Stimulated activated memory B cell treated with anti-CD40 and anti-IgM and Interleukin-4, amounts not matched to agents 10 μg/mL and 1 μg/mL and 100 μg/mL, for 72 hours (primary cell): ENCODE measurements at regions not wholly inside any gene's neighbourhood (a gene's known extent, or its start where the extent isn't known, plus 50 kb on each side); places are given as distances from the start of the nearest gene placed in this dataset.

Experiments
- ATAC-seq: fragments of 150-1000 bp; cut with Tn5 transposase; 2 replicates; pipeline ENCODE4 v1.10.0; 2021
- H3K27ac Mint-ChIP-seq: one replicate; pipeline ENCODE4 v1.8.0; 2022; ENCODE audit warnings: mild to moderate bottlenecking, mixed read lengths
- H3K27me3 Mint-ChIP-seq: one replicate; pipeline ENCODE4 v1.8.0; 2022; ENCODE audit warnings: mixed read lengths
- H3K36me3 Mint-ChIP-seq: one replicate; pipeline ENCODE4 v1.8.0; 2022; ENCODE audit warnings: mixed read lengths
- H3K4me1 Mint-ChIP-seq: one replicate; pipeline ENCODE4 v1.8.0; 2022; ENCODE audit warnings: mixed read lengths
- H3K4me3 Mint-ChIP-seq: one replicate; pipeline ENCODE4 v1.8.0; 2022; ENCODE audit warnings: mild to moderate bottlenecking, moderate library complexity, mixed read lengths
- H3K9me3 Mint-ChIP-seq: one replicate; pipeline ENCODE4 v1.8.0; 2022; ENCODE audit warnings: mixed read lengths

DNA sequence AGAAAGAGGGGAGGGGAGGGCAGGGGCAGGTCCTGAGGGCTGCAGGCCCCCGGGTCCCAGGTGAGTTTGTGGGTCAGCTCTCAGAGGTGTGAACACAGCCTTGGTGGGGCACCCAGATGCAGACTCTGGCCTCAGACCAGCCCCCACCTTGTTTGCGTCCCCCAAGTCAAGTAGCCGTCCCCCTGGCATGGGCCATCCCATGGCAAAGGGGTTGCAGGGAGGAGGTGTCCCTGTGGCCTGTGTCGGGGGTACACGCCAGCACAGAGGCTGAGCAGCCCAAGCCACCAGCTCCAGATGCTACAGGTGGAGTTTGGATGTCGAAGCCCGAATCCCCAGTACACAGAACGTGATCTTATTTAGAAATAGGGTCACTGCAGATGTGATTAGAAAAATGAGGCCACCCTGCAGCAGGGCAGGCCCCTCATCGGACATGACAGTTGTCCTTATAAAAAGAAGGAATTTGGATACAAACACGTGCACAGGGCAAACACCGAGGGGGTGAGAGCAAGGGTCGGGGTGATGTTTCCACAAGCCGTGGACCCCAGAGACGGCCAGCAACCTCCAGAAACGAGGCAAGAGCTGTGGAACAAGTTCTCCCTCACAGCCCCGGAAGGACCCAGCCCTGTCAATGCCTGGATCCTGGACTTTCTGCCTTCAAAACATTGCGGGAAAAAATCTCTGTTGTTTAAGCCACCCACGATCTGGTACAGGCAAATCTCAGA, 141.2 kb upstream of the C14orf180 start:
- no peaks in the 10 kb centered on the region for H3K4me1 Mint-ChIP-seq
- peaks cover 41% of the 10 kb centered on the region for H3K27me3 Mint-ChIP-seq
- H3K4me3 Mint-ChIP-seq: no peak overlapping the region
- H3K36me3 Mint-ChIP-seq: no peaks in the 10 kb centered on the region
- no peaks in the 10 kb centered on the region for H3K9me3 Mint-ChIP-seq
- no peak overlapping the region for H3K27ac Mint-ChIP-seq
- no peak for ATAC-seq

DNA sequence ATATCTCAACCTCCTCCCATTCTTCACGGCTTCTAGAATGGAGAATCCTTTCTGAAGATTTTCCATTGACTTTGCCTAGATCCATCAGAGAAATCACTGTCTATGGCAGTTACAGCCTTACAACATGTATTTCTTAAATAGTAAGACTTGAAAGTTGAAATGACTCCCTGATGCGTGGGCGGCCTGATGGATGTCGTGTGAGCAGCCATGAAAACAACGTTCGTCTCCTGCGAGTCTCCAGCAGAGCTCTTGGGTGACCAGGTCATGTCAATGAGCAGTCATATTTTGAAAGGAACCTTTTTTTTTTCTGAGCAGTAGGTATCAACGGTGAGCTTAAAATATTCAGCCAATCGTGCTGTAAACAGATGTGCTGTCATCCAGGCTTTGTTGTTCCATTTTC, 139.9 kb upstream of the C14orf180 start:
- Mint-ChIP-seq H3K36me3 (no peaks in the 10 kb centered on the region), H3K4me3 (no peak overlapping the region), H3K9me3 (peaks cover 7% of the 10 kb centered on the region), H3K27ac (no peak overlapping the region), H3K4me1 (no peaks in the 10 kb centered on the region), H3K27me3 (peaks cover 34% of the 10 kb centered on the region)
- no peak for ATAC-seq

DNA sequence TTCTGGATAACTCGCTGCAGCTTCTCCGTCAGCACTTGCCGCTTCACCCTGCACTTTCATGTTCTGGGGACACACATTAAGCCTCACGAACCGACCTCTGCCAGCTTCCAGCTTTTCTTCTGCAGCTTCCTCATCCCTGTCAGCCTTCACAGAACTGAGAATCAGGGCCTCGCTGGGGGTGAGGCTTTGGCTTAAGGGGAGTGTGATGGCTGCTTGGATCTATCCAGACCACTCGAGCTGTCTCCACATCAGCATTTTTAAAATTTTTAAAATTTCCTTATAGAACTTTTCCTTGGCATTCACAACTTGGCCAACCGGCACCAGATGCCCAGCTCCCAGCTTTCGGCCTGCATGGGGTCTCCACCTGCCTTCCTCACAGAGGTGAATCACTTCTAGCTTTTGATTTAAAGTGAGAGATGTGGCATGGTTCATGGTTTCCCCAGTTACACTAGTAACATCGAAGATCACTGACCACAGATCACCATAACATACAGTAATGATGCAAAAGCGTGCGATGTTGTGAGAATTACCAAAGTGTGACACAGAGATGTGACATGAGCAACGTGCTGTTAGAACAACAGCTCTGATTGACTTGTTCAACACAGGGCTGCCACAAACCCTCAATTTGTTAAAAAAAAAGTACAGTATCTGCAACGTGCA, 139.1 kb upstream of the C14orf180 start:
- Mint-ChIP-seq H3K9me3 (peaks cover 7% of the 10 kb centered on the region), H3K36me3 (no peaks in the 10 kb centered on the region), H3K4me1 (no peaks in the 10 kb centered on the region), H3K27me3 (peaks cover 30% of the 10 kb centered on the region), H3K4me3 (no peak overlapping the region), H3K27ac (no peak overlapping the region)
- ATAC-seq: no peak

DNA sequence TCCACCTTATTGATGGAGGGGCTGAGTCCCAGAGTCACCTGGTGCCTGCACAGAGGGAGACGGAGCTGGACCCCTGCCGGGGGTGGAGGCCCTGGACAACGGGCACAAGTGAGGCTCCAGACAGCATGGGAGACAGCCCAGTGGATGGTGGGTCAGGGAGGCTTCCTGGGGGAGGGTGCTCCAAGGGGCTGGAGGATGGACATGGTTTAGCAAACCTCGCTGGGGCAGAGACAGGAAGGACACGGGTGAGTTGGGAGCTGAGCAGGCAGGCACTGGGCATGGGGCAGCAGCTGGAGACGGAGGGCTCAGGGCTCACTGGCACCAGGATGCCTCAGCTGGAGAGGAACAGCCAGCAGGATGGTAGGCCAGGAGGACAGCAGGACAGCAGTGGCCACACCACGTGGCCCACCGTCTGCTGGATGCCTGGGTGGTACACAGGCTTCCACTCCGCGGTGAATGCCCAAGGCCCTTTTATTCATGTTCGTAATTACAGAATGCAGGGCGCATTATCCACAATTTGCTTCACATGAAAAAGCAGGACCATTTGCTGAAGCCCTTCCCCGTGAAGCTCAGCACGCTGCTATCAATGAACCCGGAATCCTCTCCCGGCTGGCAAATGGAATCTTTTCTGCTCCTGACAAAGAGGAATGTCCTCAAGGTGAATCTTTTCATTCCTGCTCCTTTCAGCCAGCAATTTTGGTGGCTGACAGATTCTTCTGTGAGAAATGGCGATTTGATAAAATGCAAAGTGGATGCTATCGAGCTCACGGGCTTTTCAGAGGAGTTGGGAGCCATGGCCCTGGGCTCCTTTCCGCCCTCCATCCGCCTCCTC, 138.1 kb upstream of the C14orf180 start:
- ATAC-seq: no peak
- Mint-ChIP-seq H3K36me3 (no peaks in the 10 kb centered on the region), H3K4me3 (no peak overlapping the region), H3K9me3 (peaks cover 7% of the 10 kb centered on the region), H3K27ac (no peak overlapping the region), H3K27me3 (peaks cover 26% of the 10 kb centered on the region), H3K4me1 (no peaks in the 10 kb centered on the region)

DNA sequence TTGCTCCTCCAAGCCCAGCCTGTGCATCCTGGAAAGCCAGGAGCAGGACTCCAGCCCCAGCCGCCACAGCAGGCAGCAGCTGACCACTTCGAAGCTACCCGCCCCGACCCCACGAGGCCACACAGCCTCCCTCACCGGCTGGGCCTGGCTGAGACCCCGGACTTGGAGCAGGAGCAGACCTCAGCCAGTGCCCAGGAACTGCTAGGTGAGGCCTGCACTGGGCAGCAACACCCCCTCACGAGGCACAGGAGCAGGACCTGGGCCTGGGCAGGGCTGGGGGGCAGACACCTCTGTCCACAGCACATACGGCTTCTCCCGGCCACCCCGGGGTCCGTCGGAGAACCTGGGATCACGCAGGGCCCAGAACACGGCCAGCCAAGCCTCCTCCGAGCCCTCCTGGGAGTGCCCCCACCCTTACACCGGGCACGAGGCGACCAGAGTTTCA, 137.4 kb upstream of the C14orf180 start:
- ATAC-seq: no peak
- H3K4me3 Mint-ChIP-seq: no peak overlapping the region
- peaks cover 7% of the 10 kb centered on the region for H3K9me3 Mint-ChIP-seq
- H3K36me3 Mint-ChIP-seq: no peaks in the 10 kb centered on the region
- no peak overlapping the region for H3K27ac Mint-ChIP-seq
- H3K4me1 Mint-ChIP-seq: no peaks in the 10 kb centered on the region
- H3K27me3 Mint-ChIP-seq: peaks cover 26% of the 10 kb centered on the region

DNA sequence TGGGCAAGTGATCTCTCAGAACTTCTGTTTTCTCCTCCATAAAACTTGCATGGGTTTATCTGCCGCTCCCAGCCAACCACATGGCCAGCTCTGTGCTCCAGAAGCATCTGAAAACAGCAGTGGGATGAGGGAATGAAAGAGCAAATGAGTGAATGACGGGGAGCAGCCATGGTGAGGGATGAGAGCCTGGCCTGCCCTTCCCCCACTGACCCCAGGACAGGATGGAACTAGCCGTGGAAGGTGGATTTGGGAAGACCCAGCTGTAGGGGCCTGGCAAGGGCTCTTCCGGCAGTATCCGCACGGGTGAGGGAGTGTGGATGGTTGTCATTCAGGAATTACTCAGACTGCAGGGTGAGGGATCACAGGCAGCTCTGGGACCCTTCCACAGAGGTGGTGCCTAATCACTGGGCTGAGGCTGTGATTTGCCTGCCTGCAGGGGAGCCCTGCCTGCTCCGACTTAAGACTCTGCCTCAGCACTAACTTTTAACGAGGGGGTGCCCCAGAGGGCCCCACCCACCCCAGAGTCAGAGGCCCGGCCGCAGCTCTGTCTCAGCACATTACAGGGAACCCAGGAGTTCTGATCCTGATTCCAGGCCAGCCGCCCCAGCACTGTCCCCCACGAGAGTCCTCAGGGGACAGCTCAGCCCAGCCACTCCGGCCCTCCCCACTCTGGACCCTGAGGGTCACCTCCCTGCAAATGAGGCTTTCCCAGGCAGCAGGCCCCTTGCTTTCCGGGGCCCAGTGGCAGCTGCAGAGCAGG, 136.8 kb upstream of the C14orf180 start:
- peaks cover 3% of the 10 kb centered on the region for H3K4me1 Mint-ChIP-seq
- H3K9me3 Mint-ChIP-seq: peaks cover 9% of the 10 kb centered on the region
- H3K36me3 Mint-ChIP-seq: no peaks in the 10 kb centered on the region
- H3K4me3 Mint-ChIP-seq: no peak overlapping the region
- H3K27ac Mint-ChIP-seq: no peak overlapping the region
- ATAC-seq: peak; percentile 24
- peaks cover 26% of the 10 kb centered on the region for H3K27me3 Mint-ChIP-seq

DNA sequence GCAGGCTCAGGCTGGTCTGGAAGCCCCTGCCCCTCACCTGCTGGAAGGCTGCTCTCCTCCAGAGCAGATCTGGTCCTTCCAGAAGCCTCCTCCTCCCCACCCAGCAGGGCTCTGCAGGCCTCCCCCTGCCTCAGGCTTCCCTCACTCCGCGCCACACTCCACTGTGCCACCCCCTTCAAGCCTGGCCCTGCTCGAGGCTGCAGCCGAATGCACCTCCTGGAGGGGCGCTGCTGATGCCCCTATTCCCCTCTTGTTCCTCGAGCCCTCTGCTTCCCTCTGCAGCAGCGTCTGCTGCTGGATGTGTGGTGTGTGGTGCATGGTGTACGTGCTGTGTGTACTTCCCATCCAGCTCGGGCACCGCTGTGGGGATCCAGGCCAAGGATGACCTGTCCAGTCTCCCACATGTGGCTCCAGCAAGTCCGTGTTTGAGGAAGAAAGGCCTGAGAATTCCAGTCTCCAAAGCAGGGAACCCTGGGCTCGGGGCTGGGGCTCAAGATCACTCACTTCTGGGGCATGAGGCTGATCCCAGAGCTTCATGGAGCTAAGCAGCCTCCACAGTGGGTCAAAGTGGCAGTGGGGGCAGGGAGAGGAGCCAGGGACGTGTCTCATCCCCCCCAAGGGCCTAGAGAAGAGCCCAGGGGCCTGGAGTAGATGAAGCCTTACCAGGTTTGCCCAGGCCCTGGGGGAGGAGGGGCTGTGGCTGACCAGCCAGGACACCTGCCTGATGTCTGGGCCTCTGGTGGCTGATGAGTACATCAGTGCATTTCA, 136.0 kb upstream of the C14orf180 start:
- Mint-ChIP-seq H3K27me3 (peaks cover 33% of the 10 kb centered on the region), H3K4me3 (no peak overlapping the region), H3K9me3 (peaks cover 14% of the 10 kb centered on the region), H3K27ac (no peak overlapping the region), H3K4me1 (peaks cover 5% of the 10 kb centered on the region), H3K36me3 (peaks cover 4% of the 10 kb centered on the region)
- peak; percentile 49 for ATAC-seq

DNA sequence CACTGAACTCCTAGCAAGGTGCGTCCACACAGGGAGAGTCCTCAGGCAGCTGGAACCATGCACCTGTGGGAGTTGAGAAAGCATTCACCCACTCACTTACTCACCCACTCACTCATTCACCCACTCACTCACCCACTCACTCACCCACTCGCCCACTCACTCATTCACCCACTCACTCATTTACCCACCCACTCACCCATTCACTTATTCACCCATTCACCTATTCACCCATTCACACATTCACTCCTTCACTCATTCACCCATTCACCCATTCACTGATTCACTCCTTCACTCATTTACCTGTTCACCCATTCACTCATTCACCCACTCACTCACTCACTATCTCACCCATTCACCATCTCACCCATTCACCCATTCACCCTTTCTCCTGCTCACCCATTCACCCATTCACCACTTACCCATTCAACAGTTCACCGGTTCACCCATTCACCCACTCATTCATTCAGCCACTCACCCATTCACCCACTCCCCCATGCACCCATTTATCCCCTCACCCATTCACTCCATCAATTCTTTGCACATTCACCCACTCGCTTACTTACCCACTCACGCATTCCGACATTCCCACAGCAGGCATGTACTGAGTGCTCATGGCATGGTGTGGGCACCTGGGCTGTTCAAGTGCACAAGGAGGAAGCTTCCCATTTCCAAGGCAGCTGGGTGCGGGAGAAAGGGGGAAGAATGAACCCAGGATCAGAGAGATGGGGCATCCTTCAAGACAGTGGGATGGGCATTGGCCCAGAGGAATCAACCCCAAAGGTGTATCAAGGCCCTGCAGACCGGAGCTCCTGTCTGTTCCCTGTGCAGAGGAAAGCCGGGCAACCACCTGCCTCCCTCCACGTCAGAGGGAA, 135.2 kb upstream of the C14orf180 start:
- ATAC-seq: no peak
- Mint-ChIP-seq H3K27me3 (peaks cover 41% of the 10 kb centered on the region), H3K4me3 (no peak overlapping the region), H3K36me3 (peaks cover 10% of the 10 kb centered on the region), H3K27ac (no peak overlapping the region), H3K9me3 (peaks cover 19% of the 10 kb centered on the region), H3K4me1 (peaks cover 5% of the 10 kb centered on the region)

DNA sequence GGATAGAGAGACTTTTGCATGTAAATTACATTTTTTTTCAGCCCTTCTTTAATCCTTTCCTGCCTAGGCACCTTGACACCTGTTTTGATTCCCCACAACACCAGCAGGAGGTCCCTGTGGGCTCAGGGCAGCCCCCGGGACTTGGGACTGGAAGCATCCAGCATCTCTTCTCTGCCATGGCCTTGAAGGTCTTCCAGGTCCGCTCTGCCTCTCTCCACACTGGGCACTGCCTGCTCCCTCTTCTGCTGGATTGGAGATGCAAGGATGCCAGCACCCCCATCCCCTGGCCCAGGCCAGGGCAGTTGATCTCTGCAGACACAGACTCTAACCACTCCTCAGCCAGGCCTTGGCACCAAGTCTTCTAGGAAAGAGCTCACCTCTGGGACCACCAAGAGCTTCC, 134.5 kb upstream of the C14orf180 start:
- ATAC-seq: no peak
- Mint-ChIP-seq H3K27ac (no peak overlapping the region), H3K9me3 (peaks cover 19% of the 10 kb centered on the region), H3K4me1 (peaks cover 5% of the 10 kb centered on the region), H3K27me3 (peaks cover 48% of the 10 kb centered on the region), H3K36me3 (peaks cover 10% of the 10 kb centered on the region), H3K4me3 (no peak overlapping the region)

DNA sequence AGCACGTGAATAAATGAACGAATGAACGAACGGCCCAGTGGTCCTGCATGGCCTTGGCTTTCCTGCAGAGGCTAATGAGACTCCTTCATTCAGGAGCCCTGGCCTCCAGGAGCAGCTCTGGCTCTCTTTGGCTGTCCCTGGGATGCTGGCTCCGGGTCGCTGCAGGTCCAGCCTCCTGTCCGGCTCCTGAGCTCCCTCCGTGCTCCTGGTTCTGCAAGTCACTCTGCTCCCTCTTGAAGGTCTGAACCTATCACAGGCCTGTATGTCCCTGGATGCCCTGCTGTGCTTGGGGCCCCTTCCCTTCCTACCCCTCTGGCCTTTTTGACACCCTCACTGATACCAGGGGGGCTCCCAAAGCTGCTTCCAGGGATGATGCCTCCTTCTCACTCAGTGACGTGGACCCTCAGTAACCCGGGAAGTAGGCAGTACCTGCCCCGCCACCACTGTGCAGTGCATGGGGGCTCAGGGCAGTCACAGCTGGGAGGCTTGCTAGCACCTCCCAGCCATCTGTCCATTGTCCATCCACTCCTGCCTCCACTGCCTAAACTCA, 133.7 kb upstream of the C14orf180 start:
- no peak overlapping the region for H3K4me3 Mint-ChIP-seq
- ATAC-seq: no peak
- no peak overlapping the region for H3K27ac Mint-ChIP-seq
- H3K9me3 Mint-ChIP-seq: peaks cover 19% of the 10 kb centered on the region
- peaks cover 5% of the 10 kb centered on the region for H3K4me1 Mint-ChIP-seq
- peaks cover 10% of the 10 kb centered on the region for H3K36me3 Mint-ChIP-seq
- peaks cover 53% of the 10 kb centered on the region for H3K27me3 Mint-ChIP-seq

DNA sequence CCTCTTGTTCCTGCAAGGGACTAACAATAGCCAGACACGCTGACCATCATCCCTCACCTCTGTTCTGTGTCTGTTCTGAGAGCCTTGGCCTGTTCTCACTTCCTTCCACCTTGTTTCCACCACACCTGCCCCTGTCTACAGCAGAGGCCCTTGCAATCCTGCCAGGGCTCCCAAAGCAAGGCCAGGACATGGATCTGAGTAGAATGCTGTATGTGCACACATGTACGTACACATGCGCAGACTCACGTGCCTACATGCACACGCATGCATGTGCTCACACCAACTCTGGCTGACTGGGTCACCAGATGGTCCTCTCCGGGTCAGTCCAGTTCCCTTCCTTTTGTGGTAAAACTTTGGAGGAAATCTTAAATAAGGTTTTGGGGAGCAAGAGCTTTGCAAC, 133.0 kb upstream of the C14orf180 start:
- peaks cover 57% of the 10 kb centered on the region for H3K27me3 Mint-ChIP-seq
- peaks cover 19% of the 10 kb centered on the region for H3K9me3 Mint-ChIP-seq
- H3K36me3 Mint-ChIP-seq: peaks cover 10% of the 10 kb centered on the region
- peaks cover 5% of the 10 kb centered on the region for H3K4me1 Mint-ChIP-seq
- no peak overlapping the region for H3K27ac Mint-ChIP-seq
- no peak overlapping the region for H3K4me3 Mint-ChIP-seq
- ATAC-seq: no peak

DNA sequence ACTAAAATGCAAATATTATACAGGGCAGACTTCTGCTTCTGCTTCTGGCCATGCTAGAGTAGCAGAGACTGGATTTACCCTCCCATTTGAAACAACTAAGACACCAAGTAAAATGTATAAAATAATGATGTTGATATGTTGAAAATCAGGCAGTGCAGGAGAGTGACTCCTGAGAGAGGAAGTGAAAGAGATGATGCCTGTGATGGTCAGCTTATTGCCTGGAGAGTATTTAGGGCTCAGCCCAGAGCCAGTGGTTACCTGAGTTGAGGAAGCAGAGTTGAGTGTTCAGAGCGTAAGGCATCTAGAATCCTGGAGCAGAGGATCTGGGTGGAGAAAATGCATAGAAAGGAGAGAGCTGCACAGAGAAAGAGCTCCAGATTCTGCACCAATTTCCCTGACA, 131.8 kb upstream of the C14orf180 start:
- Mint-ChIP-seq H3K4me3 (no peak overlapping the region), H3K4me1 (peaks cover 5% of the 10 kb centered on the region), H3K9me3 (peaks cover 19% of the 10 kb centered on the region), H3K27me3 (peaks cover 65% of the 10 kb centered on the region), H3K36me3 (peaks cover 10% of the 10 kb centered on the region), H3K27ac (no peak overlapping the region)
- ATAC-seq: no peak

DNA sequence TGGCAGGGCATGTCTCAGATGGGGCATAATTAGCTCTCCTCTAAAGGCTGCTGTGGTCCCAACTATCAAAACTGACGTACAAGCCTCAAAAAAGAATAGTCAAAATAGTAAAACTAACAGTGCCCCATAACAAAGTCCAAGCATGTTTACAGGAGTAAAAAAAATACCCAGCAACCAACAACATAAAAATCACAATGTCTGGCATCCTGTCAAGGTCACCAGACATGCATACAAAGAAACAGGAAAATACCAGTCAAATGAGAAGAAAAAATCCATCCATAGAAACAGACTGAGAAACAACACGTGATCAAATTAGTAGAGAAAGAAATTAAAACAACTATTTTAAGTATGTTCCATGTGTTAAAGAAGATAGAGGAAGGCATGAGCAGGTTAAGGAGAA, 131.2 kb upstream of the C14orf180 start:
- no peak for ATAC-seq
- H3K27ac Mint-ChIP-seq: no peak overlapping the region
- peaks cover 10% of the 10 kb centered on the region for H3K36me3 Mint-ChIP-seq
- H3K27me3 Mint-ChIP-seq: peaks cover 65% of the 10 kb centered on the region
- peaks cover 5% of the 10 kb centered on the region for H3K4me1 Mint-ChIP-seq
- H3K4me3 Mint-ChIP-seq: no peak overlapping the region
- peaks cover 19% of the 10 kb centered on the region for H3K9me3 Mint-ChIP-seq
